NCI-H2171 treated with DMSO at 0.1 percent for 48 hours (cell line): ENCODE measurements at regions not wholly inside any gene's neighbourhood (a gene's known extent, or its start where the extent isn't known, plus 50 kb on each side); places are given as distances from the start of the nearest gene placed in this dataset.

Experiments used
- DNase-seq: peaks from one replicate; lab custom pipeline; 2025; lab: John Stamatoyannopoulos, UW

GRCh38 chr22:49506010-49506400, 321.7 kb downstream of the BRD1 start:
- no peak for DNase-seq

- DNase-seq, result no peak
Observed at GRCh38 chr22:49505337-49506009, 322.2 kb downstream of the BRD1 start.

- DNase-seq, result no peak
Observed at GRCh38 chr22:49503896-49504521, 323.7 kb downstream of the BRD1 start.

GRCh38 chr22:49503321-49503720, 324.4 kb downstream of the BRD1 start:
- DNase-seq, result no peak

- no peak for DNase-seq
Observed at GRCh38 chr22:49502126-49502826, 325.4 kb downstream of the BRD1 start.

GRCh38 chr22:49500942-49501395, 326.7 kb downstream of the BRD1 start:
- DNase-seq, result no peak

- DNase-seq, result no peak
Observed at GRCh38 chr22:49500076-49500460, 327.6 kb downstream of the BRD1 start.

- no peak for DNase-seq
Observed at GRCh38 chr22:49499433-49500075, 328.1 kb downstream of the BRD1 start.

- DNase-seq, result no peak
Observed at GRCh38 chr22:49497266-49497665, 330.4 kb downstream of the BRD1 start.

- DNase-seq, result no peak
Observed at GRCh38 chr22:49494555-49494954, 333.1 kb downstream of the BRD1 start.

GRCh38 chr22:49492741-49493251, 334.9 kb downstream of the BRD1 start:
- DNase-seq, result no peak

GRCh38 chr22:49492308-49492707, 335.4 kb downstream of the BRD1 start:
- no peak for DNase-seq

- no peak for DNase-seq
Observed at GRCh38 chr22:49491726-49492125, 335.9 kb downstream of the BRD1 start.

- no peak for DNase-seq
Observed at GRCh38 chr22:49491221-49491635, 336.4 kb downstream of the BRD1 start.

GRCh38 chr22:49490692-49491091, 337.0 kb downstream of the BRD1 start:
- DNase-seq, result no peak

- no peak for DNase-seq
Observed at GRCh38 chr22:49489821-49490220, 337.9 kb downstream of the BRD1 start.

- DNase-seq, result no peak
Observed at GRCh38 chr22:49488943-49489342, 338.7 kb downstream of the BRD1 start.

GRCh38 chr22:49487950-49488349, 339.7 kb downstream of the BRD1 start:
- no peak for DNase-seq

GRCh38 chr22:49486225-49486624, 341.4 kb downstream of the BRD1 start:
- no peak for DNase-seq

GRCh38 chr22:49483946-49484345, 343.7 kb downstream of the BRD1 start:
- DNase-seq, result no peak

- DNase-seq, result no peak
Observed at GRCh38 chr22:49483281-49483870, 344.3 kb downstream of the BRD1 start.

- DNase-seq, result no peak
Observed at GRCh38 chr22:49482811-49483210, 344.9 kb downstream of the BRD1 start.
